Mesendoderm (in vitro differentiated cells): ENCODE measurements at regions not wholly inside any gene's neighbourhood (a gene's known extent, or its start where the extent isn't known, plus 50 kb on each side); places are given as distances from the start of the nearest gene placed in this dataset.
"Not testable (repeated sequence)": the region's sequence is repeated elsewhere in the genome, so short reads cannot be mapped to it uniquely, and the experiment has no call there.

Source experiments
- DNase-seq: peaks from one replicate; pipeline ENCODE4 v3.0.0; 2013
- H2AK5ac ChIP-seq: 2 replicates; pipeline ENCODE4 v1.6.1; 2013; ENCODE audit warnings: low read length, inconsistent platforms
- H2BK120ac ChIP-seq: 2 replicates; pipeline ENCODE4 v1.6.1; 2013; ENCODE audit warnings: low read depth, mild to moderate bottlenecking, low read length, moderate library complexity, mixed read lengths
- H2BK15ac ChIP-seq: replicated peaks from 2 replicates; pipeline ENCODE4 v1.6.1; 2013; ENCODE audit warnings: low read depth, mild to moderate bottlenecking, moderate library complexity
- H2BK5ac ChIP-seq: 2 replicates; pipeline ENCODE4 v1.6.1; 2013; ENCODE audit warnings: low read length, inconsistent platforms
- H3K18ac ChIP-seq: 2 replicates; pipeline ENCODE4 v1.6.1; 2013; ENCODE audit warnings: mild to moderate bottlenecking, low read length, mixed read lengths
- H3K23ac ChIP-seq: one replicate; pipeline ENCODE4 v1.6.1; 2013; ENCODE audit warnings: low read length
- H3K27ac ChIP-seq: 2 replicates; pipeline ENCODE4 v1.5.1; 2013; ENCODE audit warnings: low read depth, mild to moderate bottlenecking, inconsistent platforms, low read length, moderate library complexity
- H3K27me3 ChIP-seq: 2 replicates; pipeline ENCODE4 v1.6.1; 2013; ENCODE audit warnings: low read length, control low read depth, mild to moderate bottlenecking, inconsistent platforms; ENCODE audit not compliant: insufficient read depth, poor library complexity
- H3K36me3 ChIP-seq: 2 replicates; pipeline ENCODE4 v1.6.1; 2013; ENCODE audit warnings: low read length, inconsistent platforms; ENCODE audit not compliant: control insufficient read depth, insufficient read depth
- H3K4ac ChIP-seq: one replicate; pipeline ENCODE4 v1.6.1; 2013; ENCODE audit warnings: low read depth, mild to moderate bottlenecking, low read length, moderate library complexity
- H3K4me1 ChIP-seq: 2 replicates; pipeline ENCODE4 v1.6.1; 2013; ENCODE audit warnings: low read depth, low read length, inconsistent platforms; ENCODE audit not compliant: control insufficient read depth
- H3K4me2 ChIP-seq: 2 replicates; pipeline ENCODE4 v1.6.1; 2013; ENCODE audit warnings: low read length
- H3K4me3 ChIP-seq: 2 replicates; pipeline ENCODE4 v1.5.1; 2013; ENCODE audit warnings: mild to moderate bottlenecking, low read length
- H3K56ac ChIP-seq: one replicate; pipeline ENCODE4 v1.6.1; 2013; ENCODE audit warnings: low read length
- H3K79me1 ChIP-seq: 2 replicates; pipeline ENCODE4 v1.6.1; 2013; ENCODE audit warnings: low read length, inconsistent platforms
- H3K79me2 ChIP-seq: 2 replicates; pipeline ENCODE4 v1.6.1; 2013; ENCODE audit warnings: mild to moderate bottlenecking, low read length; ENCODE audit not compliant: control insufficient read depth, insufficient read depth
- H3K9ac ChIP-seq: 2 replicates; pipeline ENCODE4 v1.6.1; 2013; ENCODE audit warnings: low read length, inconsistent platforms
- H4K5ac ChIP-seq: one replicate; pipeline ENCODE4 v1.6.1; 2013; ENCODE audit warnings: low read length
- H4K8ac ChIP-seq: one replicate; pipeline ENCODE4 v1.6.1; 2013; ENCODE audit warnings: low read depth, mild to moderate bottlenecking, control low read depth, low read length, moderate library complexity
- WGBS: extraction: QIAGEN DNeasy Blood & Tissue Kit; methylation state at CpG from one replicate; pipeline ENCODE4 v1.1.7; 2013; ENCODE audit warnings: low lambda C conversion rate, missing lambda C conversion rate; ENCODE audit not compliant: insufficient coverage; ENCODE audit errors: extremely low coverage; 5-methylcytosine and 5-hydroxymethylcytosine counted together

DNA sequence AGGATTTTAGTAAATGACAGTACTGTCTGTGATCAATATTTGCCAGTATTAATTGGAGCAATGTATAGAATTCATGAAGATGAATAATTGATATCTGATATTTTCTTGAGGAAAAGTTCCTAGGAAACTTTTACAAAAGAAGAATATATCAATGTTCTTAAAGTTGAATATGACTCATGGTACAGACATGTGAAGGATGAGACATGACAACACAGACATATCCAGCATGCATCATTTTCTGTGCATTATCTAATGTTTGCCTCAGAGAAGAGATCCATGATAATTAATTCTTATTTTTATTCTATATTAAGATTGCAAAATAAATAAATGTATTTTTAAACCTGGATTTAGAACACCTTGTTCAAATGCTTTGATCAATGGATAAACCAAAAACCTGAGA is 452.9 kb upstream of the EPHA5 start:
- Histone ChIP-seq H2BK120ac (no peak overlapping the region), H3K4me1 (no peaks in the 10 kb centered on the region), H3K9ac (no peak overlapping the region), H3K36me3 (no peaks in the 10 kb centered on the region), H2BK15ac (no peak overlapping the region), H3K23ac (no peak overlapping the region), H3K18ac (no peak overlapping the region), H3K4me3 (no peak overlapping the region), H3K56ac (no peak overlapping the region), H3K27ac (no peak overlapping the region), H3K79me1 (no peaks in the 10 kb centered on the region), H2AK5ac (no peak overlapping the region), H3K27me3 (no peaks in the 10 kb centered on the region), H3K4ac (no peak overlapping the region), H3K4me2 (no peak overlapping the region), H2BK5ac (no peak overlapping the region), H4K5ac (no peak overlapping the region), H3K79me2 (no peaks in the 10 kb centered on the region), H4K8ac (no peak overlapping the region)
- no peak for DNase-seq

DNA sequence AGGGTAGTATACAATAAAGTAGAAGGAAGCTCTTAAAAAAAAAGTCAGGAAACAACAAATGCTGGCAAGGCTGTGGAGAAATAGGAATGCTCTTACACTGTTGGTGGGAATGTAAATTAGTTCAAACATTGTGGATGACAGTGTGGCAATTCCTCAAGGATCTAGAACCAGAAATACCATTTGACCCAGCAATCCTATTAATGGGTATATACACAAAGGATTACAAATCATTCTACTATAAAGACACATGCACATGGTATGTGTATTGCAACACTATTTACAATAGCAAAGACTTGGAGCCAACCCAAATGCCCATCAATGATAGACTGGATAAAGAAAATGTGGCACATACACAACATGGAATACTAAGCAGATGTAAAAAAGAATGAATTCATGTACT is 444.9 kb upstream of the EPHA5 start:
- not testable (repeated sequence) for H3K56ac ChIP-seq, H3K79me2 ChIP-seq, H3K18ac ChIP-seq, H3K4me3 ChIP-seq, H4K5ac ChIP-seq, H2AK5ac ChIP-seq, H3K9ac ChIP-seq, H3K23ac ChIP-seq, H3K4me2 ChIP-seq, H2BK5ac ChIP-seq, H3K27ac ChIP-seq, H3K36me3 ChIP-seq, H3K4me1 ChIP-seq, H2BK120ac ChIP-seq, DNase-seq, H3K27me3 ChIP-seq, H3K79me1 ChIP-seq, H4K8ac ChIP-seq, H3K4ac ChIP-seq, H2BK15ac ChIP-seq

DNA sequence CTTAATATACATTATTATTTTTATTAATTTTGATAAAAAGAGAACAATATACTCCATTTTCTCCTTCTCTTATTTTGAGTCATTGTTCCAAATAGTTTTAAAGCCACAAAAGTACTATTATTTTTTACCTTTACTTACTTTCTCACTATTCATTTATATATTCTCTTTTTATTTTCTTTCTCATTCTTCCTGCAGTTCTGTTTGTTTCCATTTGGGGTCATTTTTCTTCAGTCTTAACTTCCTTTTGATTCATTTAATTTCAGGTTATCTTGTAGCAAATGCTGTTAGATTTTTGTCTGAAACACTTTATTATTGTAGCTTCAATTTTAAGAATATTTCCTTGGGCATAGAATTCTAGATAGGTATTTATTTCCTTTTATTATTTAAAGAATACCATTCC is 438.6 kb upstream of the EPHA5 start:
- H4K8ac ChIP-seq, result no peak overlapping the region
- H3K79me1 ChIP-seq, result no peaks in the 10 kb centered on the region
- H3K4me1 ChIP-seq, result no peaks in the 10 kb centered on the region
- no peak overlapping the region for H2BK15ac ChIP-seq
- no peak overlapping the region for H3K9ac ChIP-seq
- no peaks in the 10 kb centered on the region for H3K79me2 ChIP-seq
- no peak overlapping the region for H3K23ac ChIP-seq
- no peaks in the 10 kb centered on the region for H3K36me3 ChIP-seq
- H3K4me3 ChIP-seq, result no peak overlapping the region
- H3K27ac ChIP-seq, result no peak overlapping the region
- H3K4ac ChIP-seq, result no peak overlapping the region
- no peak overlapping the region for H3K4me2 ChIP-seq
- no peak overlapping the region for H4K5ac ChIP-seq
- no peaks in the 10 kb centered on the region for H3K27me3 ChIP-seq
- H2AK5ac ChIP-seq, result no peak overlapping the region
- no peak overlapping the region for H2BK5ac ChIP-seq
- no peak overlapping the region for H3K18ac ChIP-seq
- no peak overlapping the region for H3K56ac ChIP-seq
- DNase-seq, result no peak
- no peak overlapping the region for H2BK120ac ChIP-seq

DNA sequence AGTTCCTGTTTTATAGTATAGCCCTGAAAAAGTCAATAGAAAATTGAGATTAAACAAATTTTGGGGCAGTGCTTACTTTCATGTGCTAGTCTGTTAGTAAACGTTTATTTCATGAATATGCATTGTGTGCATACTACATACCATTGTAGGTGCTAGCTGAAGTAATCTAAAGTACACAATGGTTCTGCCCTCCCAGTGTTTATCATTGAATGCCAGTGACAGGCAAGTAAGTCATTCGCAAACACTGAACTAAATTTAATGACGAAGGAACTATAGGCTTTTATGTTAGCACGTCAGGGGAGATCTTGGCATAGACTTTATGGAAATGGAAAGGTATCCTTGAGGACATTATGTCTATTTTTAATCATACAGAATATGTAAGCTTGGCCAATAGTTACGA is 426.9 kb upstream of the EPHA5 start:
- no peak overlapping the region for H2BK5ac ChIP-seq
- no peak overlapping the region for H4K8ac ChIP-seq
- H2BK15ac ChIP-seq, result no peak overlapping the region
- no peak overlapping the region for H3K4me3 ChIP-seq
- peak; percentile 32 for DNase-seq
- H3K4ac ChIP-seq, result no peak overlapping the region
- H3K36me3 ChIP-seq, result no peaks in the 10 kb centered on the region
- no peaks in the 10 kb centered on the region for H3K4me1 ChIP-seq
- H3K27me3 ChIP-seq, result no peaks in the 10 kb centered on the region
- H3K18ac ChIP-seq, result no peak overlapping the region
- no peak overlapping the region for H3K27ac ChIP-seq
- H4K5ac ChIP-seq, result no peak overlapping the region
- WGBS, result no CpG with 5 or more reads among the region's 5 CpGs
- no peak overlapping the region for H2BK120ac ChIP-seq
- H2AK5ac ChIP-seq, result no peak overlapping the region
- no peaks in the 10 kb centered on the region for H3K79me2 ChIP-seq
- no peaks in the 10 kb centered on the region for H3K79me1 ChIP-seq
- H3K9ac ChIP-seq, result no peak overlapping the region
- no peak overlapping the region for H3K56ac ChIP-seq
- no peak overlapping the region for H3K23ac ChIP-seq
- H3K4me2 ChIP-seq, result no peak overlapping the region

DNA sequence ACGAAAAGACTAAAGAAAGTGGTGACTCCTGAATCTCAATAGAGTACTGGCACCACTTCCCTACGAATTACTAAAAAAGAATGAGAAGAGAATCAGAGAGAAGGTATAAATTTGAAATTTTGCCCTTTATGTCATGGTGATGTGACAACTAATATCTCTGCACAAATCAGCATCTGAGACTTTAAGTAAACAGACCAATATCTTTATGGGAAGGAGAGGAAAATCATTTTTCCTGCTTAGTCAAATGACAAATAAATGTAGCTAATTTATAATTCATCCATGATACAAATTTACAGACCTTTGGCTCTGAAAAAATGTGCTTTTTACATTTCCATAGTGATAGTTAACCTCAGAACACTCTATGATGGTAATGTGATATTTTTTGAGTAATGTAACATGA is 424.8 kb upstream of the EPHA5 start:
- no peak overlapping the region for H3K56ac ChIP-seq
- H2BK15ac ChIP-seq, result no peak overlapping the region
- H3K4ac ChIP-seq, result no peak overlapping the region
- H3K79me1 ChIP-seq, result no peaks in the 10 kb centered on the region
- H3K27me3 ChIP-seq, result no peaks in the 10 kb centered on the region
- H3K36me3 ChIP-seq, result no peaks in the 10 kb centered on the region
- H4K5ac ChIP-seq, result no peak overlapping the region
- no peak overlapping the region for H4K8ac ChIP-seq
- H3K79me2 ChIP-seq, result no peaks in the 10 kb centered on the region
- no peak overlapping the region for H3K23ac ChIP-seq
- H2AK5ac ChIP-seq, result no peak overlapping the region
- H3K9ac ChIP-seq, result no peak overlapping the region
- DNase-seq, result no peak
- no peaks in the 10 kb centered on the region for H3K4me1 ChIP-seq
- H3K4me2 ChIP-seq, result no peak overlapping the region
- no peak overlapping the region for H3K27ac ChIP-seq
- no peak overlapping the region for H3K4me3 ChIP-seq
- no peak overlapping the region for H3K18ac ChIP-seq
- no peak overlapping the region for H2BK5ac ChIP-seq
- WGBS, result no CpG with 5 or more reads among the region's 2 CpGs
- H2BK120ac ChIP-seq, result no peak overlapping the region

DNA sequence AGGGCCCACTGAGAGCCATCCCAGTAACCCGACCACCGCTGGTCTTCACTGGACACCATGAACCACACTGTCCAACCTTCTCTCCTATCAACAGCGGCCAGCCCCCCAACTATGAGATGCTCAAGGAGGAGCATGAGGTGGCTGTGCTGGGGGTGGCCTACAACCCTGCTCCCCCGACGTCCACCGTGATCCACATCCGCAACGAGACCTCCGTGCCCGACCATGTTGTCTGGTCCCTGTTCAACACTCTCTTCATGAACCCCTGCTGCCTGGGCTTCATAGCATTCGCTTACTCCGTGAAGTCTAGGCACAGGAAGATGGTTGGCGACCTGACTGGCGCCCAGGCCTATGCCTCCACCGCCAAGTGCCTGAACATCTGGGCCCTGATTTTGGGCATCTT is 423.8 kb upstream of the EPHA5 start:
- Histone ChIP-seq H2AK5ac (no peak overlapping the region), H3K27me3 (no peaks in the 10 kb centered on the region), H2BK15ac (no peak overlapping the region), H2BK5ac (no peak overlapping the region), H3K18ac (no peak overlapping the region), H4K8ac (no peak overlapping the region), H3K27ac (no peak overlapping the region), H4K5ac (no peak overlapping the region), H3K4me1 (no peaks in the 10 kb centered on the region), H3K79me1 (no peaks in the 10 kb centered on the region), H3K4ac (no peak overlapping the region), H3K4me2 (no peak overlapping the region), H3K56ac (no peak overlapping the region), H3K36me3 (no peaks in the 10 kb centered on the region), H3K9ac (no peak overlapping the region), H3K4me3 (no peak overlapping the region), H2BK120ac (no peak overlapping the region), H3K79me2 (no peaks in the 10 kb centered on the region), H3K23ac (no peak overlapping the region)
- no CpG with 5 or more reads among the region's 15 CpGs for WGBS
- DNase-seq, result no peak
